GM18867 (cell line): ENCODE measurements at regions not wholly inside any gene's neighbourhood (a gene's known extent, or its start where the extent isn't known, plus 50 kb on each side); places are given as distances from the start of the nearest gene placed in this dataset.

Experiments
- ATAC-seq: cut with Tn5 transposase; IDR thresholded peaks from one replicate; pipeline ENCODE4 v1.9.1; 2021; ENCODE audit warnings: mild to moderate bottlenecking, moderate library complexity; ENCODE audit not compliant: unreplicated experiment

DNA sequence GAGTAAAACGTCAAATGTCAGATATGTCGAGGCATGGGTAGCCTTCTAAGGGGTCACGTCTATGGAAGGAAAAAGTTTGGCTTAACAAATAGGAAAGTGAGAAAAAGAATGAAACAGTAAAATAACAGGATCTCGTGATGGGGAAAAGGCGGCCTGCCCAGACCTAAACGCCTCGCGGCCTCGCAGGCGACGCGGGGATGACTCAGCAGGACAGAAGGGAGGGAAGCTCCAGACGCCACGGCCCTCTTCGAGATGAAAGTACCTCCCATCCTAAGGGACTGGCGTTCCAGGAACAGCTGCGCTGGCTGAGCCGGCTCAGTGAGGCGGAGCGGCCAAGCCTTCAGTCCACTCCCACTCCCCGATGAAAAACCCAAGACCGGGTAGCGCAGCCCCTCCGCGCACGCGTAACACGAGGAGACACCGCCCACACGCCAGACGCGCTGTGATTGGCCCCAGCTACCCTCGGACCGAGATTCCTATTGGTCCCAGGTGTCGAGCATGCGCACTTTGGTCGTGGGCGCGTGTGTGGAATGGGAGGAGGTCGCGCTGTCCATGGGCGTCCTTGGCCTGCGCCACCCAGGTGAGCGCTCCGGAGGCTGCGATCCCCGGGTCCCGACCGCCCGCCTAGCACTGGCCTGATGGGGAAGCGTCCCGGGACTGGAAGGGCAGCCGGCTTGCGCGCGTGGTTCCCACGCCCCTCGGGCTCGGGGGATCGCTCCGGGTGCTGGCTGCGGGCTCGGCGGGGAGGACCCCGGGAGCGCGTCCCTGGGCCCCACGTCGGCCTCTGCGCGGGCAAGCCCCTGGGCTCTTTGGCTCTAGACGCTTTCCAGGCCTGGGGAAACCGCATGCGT is 588.5 kb downstream of the MTRR start:
- ATAC-seq: peak; percentile 96

DNA sequence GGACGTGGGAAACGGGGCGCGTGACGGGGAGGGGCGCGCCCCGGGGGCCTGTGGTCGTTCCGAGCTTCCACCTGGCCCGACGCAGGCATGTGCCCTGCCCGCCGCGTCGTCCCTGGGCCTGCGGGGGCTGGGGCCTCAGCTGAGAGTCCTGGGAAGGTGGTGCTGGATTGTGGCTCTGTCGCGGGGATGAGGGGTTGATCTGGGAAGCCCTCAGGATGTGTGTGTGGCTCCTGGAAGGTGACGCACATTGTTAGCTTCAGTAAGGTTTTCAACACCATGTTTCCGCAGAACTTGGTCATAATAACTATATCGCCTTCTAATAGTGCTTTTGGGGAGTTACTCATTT is 589.1 kb downstream of the MTRR start:
- ATAC-seq: peak; percentile 21

DNA sequence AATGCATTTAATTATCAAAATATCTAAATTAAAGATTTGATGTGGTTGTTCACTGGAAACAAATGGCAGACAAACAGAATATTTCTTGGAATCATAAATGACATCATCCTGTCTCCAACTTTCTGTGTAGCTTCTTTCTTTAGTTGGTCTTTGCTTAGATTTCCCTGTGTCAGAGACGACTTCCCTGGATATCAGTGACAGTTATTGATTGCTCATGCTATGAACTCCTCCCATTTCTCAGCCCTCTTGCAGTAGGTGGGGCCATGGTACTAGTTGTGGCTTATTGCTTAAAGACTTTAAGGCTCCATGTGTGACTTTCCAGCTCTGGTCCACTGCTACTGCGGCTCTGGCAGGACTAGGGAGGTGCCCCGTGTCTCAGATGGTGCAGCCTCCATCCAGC is 592.6 kb downstream of the MTRR start:
- no peak for ATAC-seq

DNA sequence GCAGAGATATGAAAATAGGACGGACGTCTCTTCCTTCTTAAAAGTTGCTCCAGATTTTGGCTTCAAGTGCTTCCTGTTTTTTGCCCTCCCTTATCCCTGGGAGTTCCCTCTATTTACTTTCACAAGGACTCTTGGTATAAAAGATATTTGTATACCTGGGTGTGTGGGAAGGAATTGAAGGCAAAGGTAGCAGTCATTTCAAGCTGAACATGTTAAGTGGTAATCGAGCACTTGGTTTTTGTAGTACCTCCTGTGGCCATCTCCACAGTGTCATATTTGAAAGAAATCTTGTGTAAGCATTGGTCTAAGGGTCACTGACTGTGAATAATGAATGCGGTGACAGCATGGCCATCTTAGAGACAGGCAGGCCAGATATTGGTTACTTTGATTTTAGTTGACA is 593.6 kb downstream of the MTRR start:
- ATAC-seq: no peak

DNA sequence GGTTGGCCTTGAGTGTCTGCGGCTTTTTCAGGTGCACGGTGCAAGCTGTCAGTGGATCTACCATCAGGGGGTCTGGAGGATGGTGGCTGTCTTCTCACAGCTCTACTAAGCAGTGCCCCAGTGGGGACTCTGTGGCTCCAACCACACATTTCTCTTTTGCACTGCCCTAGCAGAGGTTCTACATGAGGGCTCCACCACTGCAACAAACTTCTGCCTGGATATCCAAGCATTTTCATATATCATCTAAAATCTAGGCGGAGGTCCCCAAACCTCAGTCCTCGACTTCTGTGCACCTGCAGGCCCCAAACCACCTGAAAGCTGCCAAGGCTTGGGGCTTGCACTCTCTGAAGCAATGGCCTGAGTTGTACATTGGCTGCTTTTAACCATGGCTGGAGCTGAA is 601.5 kb downstream of the MTRR start:
- no peak for ATAC-seq

DNA sequence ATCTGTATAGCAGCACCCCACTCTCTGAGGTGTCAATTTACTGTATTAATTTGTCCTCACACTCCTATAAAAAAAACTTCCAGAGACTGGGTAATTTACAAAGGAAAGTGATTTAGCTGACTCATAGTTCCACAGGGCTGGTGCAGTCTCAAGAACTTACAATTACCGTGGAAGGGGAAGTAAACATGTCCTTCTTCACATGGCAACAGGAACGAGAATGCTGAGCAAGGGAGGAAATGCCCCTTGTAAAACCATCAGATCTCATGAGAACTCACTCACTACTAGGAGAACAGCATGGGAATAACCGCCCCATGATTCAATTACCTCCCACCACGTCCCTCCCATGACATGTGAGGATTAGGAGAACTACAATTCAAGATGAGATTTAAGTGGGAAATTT is 602.6 kb downstream of the MTRR start:
- ATAC-seq: no peak

DNA sequence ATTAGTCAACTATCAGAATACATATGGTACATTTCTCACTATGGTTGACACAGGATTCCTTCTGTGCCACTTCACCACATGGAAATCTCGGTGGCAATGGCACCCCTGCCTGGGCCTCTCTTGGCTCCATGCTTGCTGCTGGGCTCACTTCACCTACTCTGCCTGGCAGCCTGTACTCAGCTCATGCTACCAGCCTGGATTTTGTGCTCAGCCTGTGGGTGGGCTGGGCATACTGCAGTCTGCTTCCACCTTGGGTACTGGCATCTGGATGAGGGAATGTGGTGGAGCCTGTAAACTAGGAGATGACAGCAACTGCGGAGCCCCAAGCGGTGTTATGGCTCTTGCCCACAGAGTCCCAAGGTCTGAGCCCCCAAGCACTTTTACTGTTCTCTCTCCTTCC is 604.1 kb downstream of the MTRR start:
- no peak for ATAC-seq

DNA sequence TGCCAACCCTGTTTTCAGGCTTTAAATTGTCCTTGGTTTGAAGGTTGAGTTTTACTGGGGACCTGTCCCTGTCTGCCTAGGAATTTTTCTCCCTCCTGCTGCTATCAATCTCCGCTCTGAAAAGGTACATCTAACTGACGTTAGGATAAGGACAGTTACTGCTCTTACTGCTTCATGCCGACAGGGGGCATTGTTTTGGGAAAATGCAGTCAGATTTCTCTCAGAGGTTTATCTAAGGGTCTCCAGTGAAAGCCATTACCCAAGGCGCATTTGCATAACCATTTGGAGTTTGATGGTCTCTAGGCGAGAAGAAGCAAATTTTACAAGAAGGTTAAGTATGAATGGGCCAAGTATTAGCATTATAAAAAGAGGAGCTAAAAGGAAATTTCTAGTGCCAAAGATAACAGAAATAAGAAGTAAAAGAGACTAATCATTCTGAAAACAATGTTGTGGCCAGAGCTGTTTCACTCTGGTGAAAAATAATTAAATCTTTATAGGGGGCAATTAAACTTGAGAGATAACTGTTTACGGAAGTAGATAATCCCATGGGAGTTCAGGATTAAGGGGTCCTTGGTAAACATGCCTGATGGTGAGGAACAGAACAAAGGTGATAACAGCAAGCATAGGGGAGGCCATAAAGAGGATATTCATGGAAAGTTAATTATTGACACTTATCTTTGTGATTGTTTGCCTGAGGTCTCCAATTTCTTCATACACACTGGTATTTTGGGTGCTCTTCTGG is 605.0 kb downstream of the MTRR start:
- no peak for ATAC-seq

DNA sequence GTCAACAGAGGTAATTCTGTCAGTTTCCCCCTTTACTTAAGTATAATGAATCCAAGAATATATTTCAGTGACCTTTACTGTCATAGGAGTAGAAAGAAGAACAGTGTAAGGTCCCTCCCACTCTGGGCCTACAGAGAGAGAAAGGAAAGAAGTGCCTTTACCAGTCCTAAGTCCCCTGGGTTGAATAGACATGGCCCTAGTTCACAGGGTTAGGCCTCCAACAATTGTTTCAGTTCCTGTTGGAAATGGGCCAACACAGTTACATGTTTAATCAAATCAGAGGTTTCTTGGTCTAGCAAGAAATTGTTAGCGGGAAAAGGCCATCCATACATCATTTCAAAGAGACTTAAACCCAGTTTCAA is 605.6 kb downstream of the MTRR start:
- ATAC-seq: no peak

DNA sequence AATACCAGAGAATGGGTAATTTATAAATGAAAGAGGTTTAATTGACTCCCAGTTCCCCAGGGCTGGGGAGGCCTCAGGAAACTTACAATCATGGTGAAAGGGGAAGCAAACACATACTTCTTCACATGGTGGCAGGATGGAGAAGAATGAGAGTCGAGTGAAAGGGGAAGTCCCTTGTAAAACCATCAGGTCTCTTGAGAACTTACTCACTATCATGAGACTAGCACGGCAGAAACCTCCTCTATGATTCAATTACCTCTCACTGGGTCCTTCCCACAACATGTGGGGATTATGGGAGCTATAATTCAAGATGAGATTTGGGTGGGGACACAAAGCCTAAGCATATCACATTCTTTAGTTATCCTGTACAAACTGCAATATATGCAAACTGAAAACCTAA is 609.4 kb downstream of the MTRR start:
- no peak for ATAC-seq

DNA sequence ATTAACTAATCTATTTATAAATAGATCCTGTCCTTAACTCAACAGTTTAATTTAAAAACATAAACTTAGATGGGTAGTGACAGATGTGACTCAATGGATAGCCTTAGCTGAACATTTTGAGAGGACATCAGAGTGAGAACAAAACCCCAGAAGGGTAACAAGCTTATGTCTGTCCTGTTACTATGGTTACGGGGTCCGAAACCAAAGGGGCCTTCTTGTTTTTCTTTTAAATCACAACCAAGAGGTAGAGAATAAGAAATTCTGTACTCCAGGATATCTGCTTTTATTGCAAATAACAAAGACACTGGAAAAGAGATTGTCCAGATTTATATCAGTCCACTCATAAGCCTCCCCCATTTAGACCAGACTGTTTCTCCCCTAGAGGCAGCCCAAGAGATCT is 612.1 kb downstream of the MTRR start:
- ATAC-seq: no peak

DNA sequence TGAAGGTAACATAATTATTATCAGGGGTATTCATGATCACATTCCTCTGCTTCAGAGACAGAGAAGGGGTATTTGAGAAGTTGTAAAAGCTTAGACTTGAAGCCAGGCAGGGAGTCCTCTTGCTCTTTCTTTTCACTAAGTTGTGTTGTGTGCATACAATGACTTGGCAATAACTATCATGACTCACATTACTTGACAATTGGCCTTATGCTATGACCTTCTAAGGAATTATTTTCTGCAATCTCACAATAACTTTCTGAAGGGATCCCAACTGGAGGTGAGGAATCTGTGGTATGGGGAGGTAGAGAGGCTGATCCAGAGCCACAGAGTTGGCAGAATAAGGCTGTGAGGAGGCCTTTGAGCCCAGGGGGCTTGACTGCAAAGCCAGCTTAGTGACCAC is 622.3 kb downstream of the MTRR start:
- no peak for ATAC-seq

DNA sequence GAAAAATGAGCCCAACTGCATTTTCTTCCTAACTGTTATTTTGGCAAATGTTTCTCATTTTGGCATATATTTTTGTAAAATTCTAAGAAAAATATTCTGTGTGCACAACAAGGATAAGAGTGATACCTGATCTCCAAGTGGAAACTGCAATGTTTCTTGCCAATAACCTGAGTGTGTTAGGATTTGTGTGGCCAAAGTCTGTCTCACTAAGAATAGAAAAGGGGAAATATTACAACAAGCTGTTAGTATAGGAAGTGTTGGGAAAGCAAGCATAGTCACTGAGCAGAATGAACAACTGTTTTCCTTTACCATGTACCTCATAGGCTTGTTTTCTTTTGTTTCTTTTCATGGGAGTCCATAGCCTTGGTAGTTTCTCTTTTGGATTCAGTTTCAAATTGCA is 624.2 kb downstream of the MTRR start:
- ATAC-seq: no peak

DNA sequence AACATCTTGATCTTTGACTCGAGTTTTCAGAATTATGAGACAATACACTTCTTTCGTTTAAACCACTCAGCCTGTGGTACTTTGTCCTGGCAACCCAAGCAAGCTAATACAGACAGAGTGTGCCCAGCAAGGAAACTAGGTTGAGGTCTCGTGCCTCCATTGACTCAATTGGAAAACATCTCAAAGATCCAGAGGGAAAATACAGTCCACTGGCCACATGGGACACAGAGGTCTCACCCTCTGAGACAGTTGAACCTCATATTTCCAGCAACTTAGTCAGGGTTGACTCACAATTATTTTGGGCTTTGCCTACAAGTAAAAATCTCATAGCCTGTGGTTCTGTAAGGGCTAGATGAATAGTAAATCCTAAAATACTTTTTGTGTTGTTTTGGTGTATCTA is 631.5 kb downstream of the MTRR start:
- ATAC-seq: no peak

DNA sequence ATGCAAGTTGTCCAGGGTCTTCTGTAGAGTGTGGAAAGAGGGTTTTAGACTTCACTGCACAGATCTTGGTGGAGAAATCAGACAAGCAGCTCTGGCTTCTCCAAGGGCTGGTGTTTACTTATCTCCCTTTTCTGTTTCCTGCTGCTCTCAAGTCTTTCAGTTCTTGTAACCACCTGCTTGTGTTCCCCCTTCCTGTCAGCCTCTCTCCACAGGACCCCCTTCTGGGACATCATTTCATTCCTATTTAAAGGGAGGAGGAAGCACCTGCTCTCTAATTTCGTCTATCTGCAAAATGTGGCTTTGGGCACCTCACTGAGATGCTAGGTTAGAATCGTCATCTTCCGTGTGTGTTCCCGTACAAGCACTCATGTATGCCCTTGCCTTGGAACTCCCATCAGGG is 636.2 kb downstream of the MTRR start:
- ATAC-seq: no peak

DNA sequence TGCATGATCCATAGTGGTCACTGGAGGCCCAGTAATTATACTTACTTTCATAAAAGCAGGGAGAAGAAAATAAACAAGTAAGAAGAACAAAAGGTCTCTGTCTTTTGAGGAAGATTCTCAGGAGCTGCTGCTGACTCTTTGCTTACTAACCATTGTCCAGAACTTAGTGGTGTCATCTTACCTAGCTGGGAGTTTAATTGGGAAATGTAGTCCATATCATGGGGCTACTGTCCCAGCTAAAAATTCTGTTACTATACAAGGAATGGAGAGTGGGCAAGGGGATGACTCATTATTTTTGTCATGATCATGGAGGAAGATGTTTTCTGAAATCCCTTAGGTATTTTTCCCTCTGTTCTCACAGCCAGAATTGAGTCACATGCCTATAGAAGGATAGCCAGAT is 639.3 kb downstream of the MTRR start:
- no peak for ATAC-seq

DNA sequence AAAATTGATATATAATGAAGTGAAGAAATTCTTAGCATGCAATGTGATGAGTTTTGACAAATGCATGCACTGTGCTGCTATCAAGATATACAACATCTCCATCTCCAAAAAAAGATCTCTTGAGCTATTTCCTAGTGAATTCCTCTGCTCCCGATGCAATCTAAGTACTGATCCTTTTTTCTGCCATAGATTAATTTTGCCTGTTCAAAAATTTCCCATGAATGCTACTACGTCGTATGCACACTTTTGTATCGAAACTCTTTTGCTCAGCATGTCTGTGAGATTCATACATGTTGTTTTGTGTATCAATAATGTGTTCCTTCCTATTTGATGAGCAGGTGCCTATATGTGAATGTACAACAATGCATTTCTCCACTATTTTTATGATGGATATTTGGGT is 647.4 kb downstream of the MTRR start:
- ATAC-seq: no peak

DNA sequence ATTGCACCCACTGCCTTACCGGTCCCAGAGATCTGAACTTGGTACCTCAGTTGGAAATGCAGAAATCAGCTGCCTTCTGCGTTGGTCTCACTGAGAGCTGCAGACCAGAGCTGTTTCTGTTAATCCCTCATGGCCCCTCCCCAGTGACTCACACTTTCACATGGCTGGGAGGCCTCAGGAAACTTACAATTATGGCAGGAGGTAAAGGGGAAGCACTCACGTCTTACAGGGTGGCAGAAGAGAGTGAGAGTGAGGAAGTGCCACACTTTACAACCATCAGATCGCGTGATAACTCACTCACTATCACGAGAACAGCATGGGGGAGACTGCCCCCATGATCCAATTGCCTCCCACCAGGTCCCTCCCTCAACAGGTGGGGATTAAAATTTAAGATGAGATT is 648.5 kb downstream of the MTRR start:
- ATAC-seq: no peak

DNA sequence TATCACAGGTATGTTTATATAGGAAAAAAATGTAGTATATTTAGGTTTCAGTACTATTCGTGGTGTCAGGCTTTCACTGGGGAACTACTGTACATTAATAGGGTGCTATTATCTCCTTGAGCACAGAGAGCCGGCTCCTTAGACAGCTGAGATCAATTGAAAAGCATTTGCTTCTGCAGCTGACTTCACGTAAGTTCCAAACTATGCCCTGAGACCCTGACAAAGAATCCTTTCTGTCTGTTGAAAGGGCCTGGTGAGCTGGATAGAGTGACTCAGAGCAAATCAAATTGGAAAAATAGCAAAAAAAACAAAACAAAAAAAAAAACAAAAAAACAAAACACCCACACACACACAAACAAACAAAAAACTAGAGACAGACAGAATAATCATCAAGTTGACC is 652.0 kb downstream of the MTRR start:
- ATAC-seq: no peak

DNA sequence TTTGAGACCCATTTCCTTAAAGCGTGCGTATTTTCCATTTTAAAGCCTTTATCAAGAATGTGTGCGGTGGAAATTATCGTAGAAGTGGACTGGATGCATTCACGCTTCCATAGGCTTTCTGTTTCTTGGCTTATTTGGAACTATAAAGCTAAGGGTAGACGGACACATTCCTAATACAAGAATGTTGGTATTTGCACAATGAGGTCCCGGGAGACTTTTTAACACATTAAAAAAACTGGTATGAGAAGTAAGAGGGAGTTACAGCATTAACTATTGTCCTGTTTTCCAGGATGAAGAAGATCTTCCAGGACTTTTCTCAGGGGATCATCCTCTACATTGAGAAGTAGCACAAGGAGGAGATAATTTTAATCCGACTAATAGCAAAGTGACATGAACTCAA is 653.0 kb downstream of the MTRR start:
- ATAC-seq: no peak

DNA sequence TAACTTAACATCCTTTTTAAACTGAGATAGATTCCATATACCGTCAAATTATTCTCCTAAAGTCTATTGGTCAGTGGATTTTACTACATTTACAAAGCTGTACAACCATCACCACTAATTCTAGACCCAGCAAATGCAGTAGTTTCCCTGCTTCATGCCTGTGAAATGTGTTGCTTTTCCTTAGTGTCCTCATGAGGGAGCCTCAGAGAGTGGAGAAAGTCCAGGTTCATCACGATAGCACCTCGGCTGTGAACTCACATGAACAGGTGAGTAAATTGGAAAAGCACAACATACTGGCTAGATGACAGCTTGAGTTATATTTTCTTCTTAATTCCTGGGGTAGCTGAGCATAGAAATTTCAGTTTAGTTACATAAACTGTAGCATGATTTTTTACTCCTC is 653.7 kb downstream of the MTRR start:
- no peak for ATAC-seq

DNA sequence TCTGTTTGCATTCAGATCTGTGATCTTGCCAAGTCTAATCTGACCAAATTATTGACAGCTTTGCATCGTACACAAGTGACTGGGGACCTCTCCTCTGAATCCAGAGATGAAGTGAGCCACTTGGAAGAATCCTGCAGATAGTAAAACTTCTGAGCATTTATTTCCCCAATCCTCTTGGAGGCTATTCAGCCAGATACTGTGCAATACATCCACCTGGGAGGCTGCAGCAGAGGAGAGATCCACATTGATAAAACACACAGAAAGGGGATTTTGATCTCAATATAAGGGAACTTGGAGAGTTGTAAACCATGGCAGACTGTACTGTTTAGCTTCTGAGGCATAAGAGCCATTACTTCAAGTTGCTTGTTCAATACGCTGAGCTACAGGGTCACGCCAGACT is 654.6 kb downstream of the MTRR start:
- no peak for ATAC-seq

DNA sequence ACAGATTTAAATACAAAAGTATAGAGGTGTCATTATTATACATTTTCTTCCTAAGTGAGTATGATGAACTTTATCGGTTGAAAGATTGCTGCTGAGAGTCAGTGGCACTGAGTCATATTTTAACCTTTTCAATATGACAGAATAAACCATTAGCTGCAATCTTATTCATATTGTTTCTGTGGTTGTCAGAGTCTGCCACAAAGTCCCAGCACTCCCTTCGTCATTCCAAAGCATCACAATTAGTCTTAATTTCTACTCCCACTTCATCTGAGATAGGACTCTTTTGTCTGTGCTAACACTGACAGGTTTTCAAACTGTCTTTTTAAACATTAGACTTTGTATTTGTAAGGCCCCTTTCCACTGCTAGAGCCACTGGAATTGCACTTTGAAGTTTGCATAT is 656.9 kb downstream of the MTRR start:
- no peak for ATAC-seq
